Parathyroid adenoma (tissue), 2 donors: ENCODE measurements at regions not wholly inside any gene's neighbourhood (a gene's known extent, or its start where the extent isn't known, plus 50 kb on each side); places are given as distances from the start of the nearest gene placed in this dataset.

Source experiments
- H2AFZ ChIP-seq: fragments of 300-600 bp; sonication (generic); one replicate; pipeline ENCODE4 v1.7.0; 2017; ENCODE audit warnings: antibody characterized with exemption, mild to moderate bottlenecking
- H3K27ac ChIP-seq: fragments of 300-600 bp; sonication (generic); one replicate; pipeline ENCODE4 v1.7.0; 2017
- H3K27me3 ChIP-seq: fragments of 300-600 bp; sonication (generic); one replicate; pipeline ENCODE4 v1.7.0; 2017; ENCODE audit warnings: low read length; ENCODE audit not compliant: control insufficient read depth, insufficient read depth
- H3K36me3 ChIP-seq: fragments of 300-600 bp; sonication (generic); one replicate; pipeline ENCODE4 v1.7.0; 2017; ENCODE audit warnings: low read length; ENCODE audit not compliant: control insufficient read depth, insufficient read depth
- H3K4me1 ChIP-seq: fragments of 300-600 bp; sonication (generic); one replicate; pipeline ENCODE4 v1.7.0; 2017; ENCODE audit warnings: control low read depth
- H3K4me2 ChIP-seq: fragments of 300-600 bp; sonication (generic); one replicate; pipeline ENCODE4 v1.7.0; 2017; ENCODE audit warnings: low read length
- H3K4me3 ChIP-seq: fragments of 300-600 bp; sonication (generic); one replicate; pipeline ENCODE4 v1.7.0; 2017; ENCODE audit warnings: low read depth, low read length
- H3K79me2 ChIP-seq: fragments of 300-600 bp; sonication (generic); one replicate; pipeline ENCODE4 v1.7.0; 2017; ENCODE audit warnings: control low read depth
- H3K9ac ChIP-seq: fragments of 300-600 bp; sonication (generic); one replicate; pipeline ENCODE4 v1.7.0; 2017; ENCODE audit warnings: mild to moderate bottlenecking
- H3K9me3 ChIP-seq: fragments of 300-600 bp; sonication (generic); one replicate; pipeline ENCODE4 v1.7.0; 2017; ENCODE audit warnings: low read length; ENCODE audit not compliant: control insufficient read depth
- TF ChIP-seq, protein P1 (sequence below): fragments of 300-600 bp; sonication (generic); IDR thresholded peaks from one replicate; pipeline ENCODE4 v1.7.0; 2017; ENCODE audit warnings: antibody characterized with exemption, mild to moderate bottlenecking
- donor health status: primary hyperparathyroidism.

DNA sequence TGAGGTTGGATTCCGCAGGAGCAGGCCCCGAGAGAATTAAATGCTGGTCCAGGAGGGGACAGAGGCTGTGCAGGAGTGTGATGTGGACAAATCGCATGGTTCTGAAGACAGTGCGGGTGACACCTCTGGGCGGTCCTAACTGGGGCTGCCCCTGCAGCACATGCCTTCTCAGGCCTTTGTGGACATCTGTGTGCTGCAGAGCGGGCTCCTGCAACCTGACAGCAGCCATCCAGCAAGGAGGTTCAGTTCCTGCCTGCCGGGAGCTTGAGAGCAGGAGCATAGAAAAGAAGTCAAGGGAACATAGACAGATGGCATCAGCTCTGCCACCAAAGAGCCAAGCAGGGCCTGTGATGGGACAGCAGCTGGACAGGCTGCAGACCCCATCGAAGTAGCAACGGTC lies 135.9 kb upstream of the PPP2R2D start:
- Histone ChIP-seq H3K9ac (no peak overlapping the region), H3K79me2 (no peaks in the 10 kb centered on the region), H3K4me3 (no peak overlapping the region), H3K27me3 (no peaks in the 10 kb centered on the region), H3K9me3 (no peaks in the 10 kb centered on the region), H3K36me3 (no peaks in the 10 kb centered on the region), H2AFZ (no peak overlapping the region), H3K4me2 (no peak overlapping the region), H3K27ac (no peak overlapping the region), H3K4me1 (no peaks in the 10 kb centered on the region)
- TF ChIP-seq, protein P1, sequence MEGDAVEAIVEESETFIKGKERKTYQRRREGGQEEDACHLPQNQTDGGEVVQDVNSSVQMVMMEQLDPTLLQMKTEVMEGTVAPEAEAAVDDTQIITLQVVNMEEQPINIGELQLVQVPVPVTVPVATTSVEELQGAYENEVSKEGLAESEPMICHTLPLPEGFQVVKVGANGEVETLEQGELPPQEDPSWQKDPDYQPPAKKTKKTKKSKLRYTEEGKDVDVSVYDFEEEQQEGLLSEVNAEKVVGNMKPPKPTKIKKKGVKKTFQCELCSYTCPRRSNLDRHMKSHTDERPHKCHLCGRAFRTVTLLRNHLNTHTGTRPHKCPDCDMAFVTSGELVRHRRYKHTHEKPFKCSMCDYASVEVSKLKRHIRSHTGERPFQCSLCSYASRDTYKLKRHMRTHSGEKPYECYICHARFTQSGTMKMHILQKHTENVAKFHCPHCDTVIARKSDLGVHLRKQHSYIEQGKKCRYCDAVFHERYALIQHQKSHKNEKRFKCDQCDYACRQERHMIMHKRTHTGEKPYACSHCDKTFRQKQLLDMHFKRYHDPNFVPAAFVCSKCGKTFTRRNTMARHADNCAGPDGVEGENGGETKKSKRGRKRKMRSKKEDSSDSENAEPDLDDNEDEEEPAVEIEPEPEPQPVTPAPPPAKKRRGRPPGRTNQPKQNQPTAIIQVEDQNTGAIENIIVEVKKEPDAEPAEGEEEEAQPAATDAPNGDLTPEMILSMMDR, result no peak

DNA sequence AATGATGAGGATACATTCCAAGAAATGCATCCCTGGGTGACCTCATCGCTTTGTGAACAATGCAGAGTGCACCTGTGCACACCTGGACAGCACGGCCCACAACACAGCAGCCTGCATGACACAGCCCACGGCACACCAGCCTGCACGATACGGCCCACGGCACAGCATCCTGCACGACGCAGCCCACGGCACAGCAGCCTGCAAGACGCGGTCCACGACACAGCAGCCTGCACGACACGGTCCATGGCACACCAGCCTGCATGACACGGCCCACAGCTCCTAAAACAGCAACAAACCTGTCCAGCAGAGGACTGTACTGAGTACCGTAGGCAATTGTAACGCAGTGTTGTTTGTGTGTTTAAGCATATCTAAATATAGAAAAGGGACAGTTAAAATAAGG lies 134.7 kb upstream of the PPP2R2D start:
- H3K4me3 ChIP-seq, result no peak overlapping the region
- no peaks in the 10 kb centered on the region for H3K27me3 ChIP-seq
- H3K9ac ChIP-seq, result no peak overlapping the region
- H3K9me3 ChIP-seq, result no peaks in the 10 kb centered on the region
- H3K79me2 ChIP-seq, result no peaks in the 10 kb centered on the region
- TF ChIP-seq, protein P1, result no peak
- H3K4me1 ChIP-seq, result no peaks in the 10 kb centered on the region
- H2AFZ ChIP-seq, result no peak overlapping the region
- no peak overlapping the region for H3K27ac ChIP-seq
- H3K4me2 ChIP-seq, result no peak overlapping the region
- no peaks in the 10 kb centered on the region for H3K36me3 ChIP-seq

DNA sequence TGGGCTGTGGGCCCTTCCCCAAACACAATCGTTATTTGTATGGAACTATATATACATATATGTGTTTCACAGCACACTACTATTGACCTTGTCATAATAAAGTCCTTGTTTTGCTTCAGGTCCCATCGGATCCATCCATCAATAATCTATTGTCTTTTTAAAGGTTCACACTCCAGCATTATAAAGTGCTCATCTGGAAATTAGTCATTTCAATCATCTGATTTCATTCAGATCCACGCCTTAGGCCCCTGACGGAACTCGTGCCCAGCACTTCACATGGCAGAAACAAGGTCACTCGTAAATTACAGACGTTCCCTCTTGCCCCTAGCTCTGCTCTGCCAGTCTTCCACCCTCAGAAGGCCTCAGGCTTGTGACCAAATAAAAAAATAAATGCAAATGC lies 133.1 kb upstream of the PPP2R2D start:
- TF ChIP-seq, protein P1, result no peak
- Histone ChIP-seq H3K9me3 (no peaks in the 10 kb centered on the region), H3K79me2 (no peaks in the 10 kb centered on the region), H3K9ac (no peak overlapping the region), H3K27me3 (no peaks in the 10 kb centered on the region), H3K4me3 (no peak overlapping the region), H2AFZ (no peak overlapping the region), H3K4me1 (no peaks in the 10 kb centered on the region), H3K4me2 (no peak overlapping the region), H3K27ac (no peak overlapping the region), H3K36me3 (no peaks in the 10 kb centered on the region)

DNA sequence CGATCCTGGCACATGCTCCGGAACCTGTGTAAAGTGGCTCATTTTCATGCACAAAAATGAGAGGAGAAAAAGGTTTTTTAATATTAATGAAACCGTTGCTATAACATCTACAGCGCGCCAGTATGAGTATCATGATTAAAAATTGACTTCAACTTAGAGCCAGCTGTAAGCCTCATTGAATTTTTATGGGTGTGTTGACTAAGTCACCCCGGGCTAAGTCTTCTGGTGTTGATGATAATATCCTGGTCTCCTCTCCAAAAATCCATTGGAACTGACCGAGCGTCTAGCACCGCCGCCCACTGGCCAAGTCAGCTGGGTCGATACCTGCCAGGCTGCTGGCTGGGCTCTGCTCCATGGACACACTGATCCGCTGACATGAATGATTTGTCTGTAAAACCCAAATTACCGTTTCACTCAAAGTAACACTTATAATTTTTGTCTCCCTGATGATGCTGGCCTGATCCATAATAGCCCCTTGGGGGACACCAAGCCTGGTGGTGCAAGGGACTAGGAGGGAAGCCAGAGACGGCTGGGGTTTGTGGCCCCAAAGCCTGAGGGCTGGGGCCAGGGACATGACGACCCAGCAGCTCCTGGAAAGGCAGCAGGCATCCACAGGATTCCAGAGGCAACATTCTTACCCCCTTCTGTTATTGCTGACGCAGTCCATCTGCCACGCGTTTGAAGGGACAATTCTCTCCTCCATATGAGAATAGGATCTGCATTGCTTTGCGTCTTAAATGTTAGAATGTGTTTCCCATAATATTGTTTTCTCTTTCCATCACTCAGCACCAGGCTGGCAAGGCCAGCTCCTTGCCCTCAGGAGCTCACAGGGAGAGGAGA lies 131.0 kb upstream of the PPP2R2D start:
- H3K4me2 ChIP-seq, result no peak overlapping the region
- no peaks in the 10 kb centered on the region for H3K79me2 ChIP-seq
- no peak overlapping the region for H3K9ac ChIP-seq
- no peaks in the 10 kb centered on the region for H3K27me3 ChIP-seq
- TF ChIP-seq, protein P1, result no peak
- H2AFZ ChIP-seq, result no peak overlapping the region
- no peak overlapping the region for H3K4me3 ChIP-seq
- no peaks in the 10 kb centered on the region for H3K9me3 ChIP-seq
- no peak overlapping the region for H3K27ac ChIP-seq
- no peaks in the 10 kb centered on the region for H3K36me3 ChIP-seq
- no peaks in the 10 kb centered on the region for H3K4me1 ChIP-seq
